ENCODE measurements at regions not wholly inside any gene's neighbourhood (a gene's known extent, or its start where the extent isn't known, plus 50 kb on each side); places are given as distances from the start of the nearest gene placed in this dataset.

- TF ChIP-seq POLR2A (IDR thresholded peaks at IDR 0.05; ENCODE audit: low read depth, low read length) (no peak), RFX5 (IDR thresholded peaks at IDR 0.05; ENCODE audit: low read depth, low read length) (no peak), CTCF (conservative IDR thresholded peaks at IDR 0.05; ENCODE audit: low read depth, low read length) (no peak), RCOR1 (IDR thresholded peaks at IDR 0.05; ENCODE audit: insufficient replicate concordance, low read length) (no peak), MAFK (IDR thresholded peaks at IDR 0.05; ENCODE audit: low read depth, low read length) (no peak), USF2 (IDR thresholded peaks at IDR 0.05; ENCODE audit: low read depth, low read length) (no peak), CEBPB (IDR thresholded peaks at IDR 0.05; ENCODE audit: low read depth, low read length) (no peak), NFE2L2 (IDR thresholded peaks at IDR 0.05; ENCODE audit: low read depth, low read length) (no peak), SMC3 (IDR thresholded peaks at IDR 0.05; ENCODE audit: low read depth, low read length) (no peak), ELK1 (IDR thresholded peaks at IDR 0.05; ENCODE audit: borderline replicate concordance, low read depth, low read length) (no peak), FOS (IDR thresholded peaks at IDR 0.05; ENCODE audit: low read depth, low read length) (no peak), RAD21 (IDR thresholded peaks at IDR 0.05; ENCODE audit: low read length) (no peak), MXI1 (IDR thresholded peaks at IDR 0.05; ENCODE audit: borderline replicate concordance, low read depth, low read length) (no peak), BHLHE40 (IDR thresholded peaks at IDR 0.05; ENCODE audit: low read depth, low read length) (no peak)
Observed at GRCh38 chrX:11010476-11010875, 100.7 kb upstream of the HCCS start.
